ENCODE measurements at regions not wholly inside any gene's neighbourhood (a gene's known extent, or its start where the extent isn't known, plus 50 kb on each side); places are given as distances from the start of the nearest gene placed in this dataset.

DNA sequence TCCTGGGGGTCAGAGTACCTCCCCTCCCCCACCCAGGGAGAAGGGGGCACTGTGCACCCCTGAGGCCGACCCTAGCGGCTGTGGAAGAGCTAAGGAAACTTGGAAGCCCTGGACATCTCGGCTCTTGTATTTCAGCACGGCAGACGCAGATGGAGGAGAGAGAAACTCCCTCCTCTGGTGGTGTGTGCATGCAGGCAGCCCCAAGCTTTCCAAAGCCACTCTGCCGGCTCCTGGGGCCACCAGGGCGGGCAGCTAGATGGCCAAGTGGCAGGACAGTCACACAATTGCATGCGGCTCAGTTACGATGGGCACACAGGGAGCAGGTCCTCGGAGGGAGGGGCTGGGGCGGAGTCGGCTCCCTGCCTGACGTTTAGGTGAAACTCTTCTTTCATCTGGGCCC lies 195.5 kb downstream of the RBFOX3 start:
- TF ChIP-seq GATA2 (IDR thresholded peaks at IDR 0.05; ENCODE audit: low read depth, low read length): no peak
- TF ChIP-seq GATA3 (IDR thresholded peaks at IDR 0.05; ENCODE audit: low read depth, low read length): no peak

DNA sequence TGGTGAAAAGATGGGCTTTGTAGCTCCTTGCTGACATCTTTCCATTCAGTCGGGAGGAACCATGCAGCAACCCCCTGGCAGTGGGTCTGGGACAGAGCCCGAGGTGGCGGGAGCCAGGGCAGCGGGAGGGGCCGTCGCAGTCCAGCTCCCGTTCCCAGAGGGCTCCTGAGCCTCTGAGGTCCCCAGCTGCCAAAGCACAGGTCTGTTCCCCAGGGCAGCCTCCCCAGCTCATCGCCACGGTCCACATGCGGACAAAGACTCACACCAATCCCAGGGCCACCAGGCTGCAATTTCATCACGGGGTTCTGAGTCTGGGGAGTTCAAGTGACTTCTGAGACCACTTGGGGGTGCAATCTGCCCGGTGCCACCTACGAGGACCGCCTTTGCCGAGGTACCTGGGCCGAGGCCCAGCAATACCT lies 196.0 kb downstream of the RBFOX3 start:
- TF ChIP-seq GATA2 (IDR thresholded peaks at IDR 0.05; ENCODE audit: low read depth, low read length) (no peak), GATA3 (IDR thresholded peaks at IDR 0.05; ENCODE audit: low read depth, low read length) (no peak)

GRCh38 chr17:79414063-79414792 lies 196.6 kb downstream of the RBFOX3 start:
- no peak for TF ChIP-seq GATA2 (IDR thresholded peaks at IDR 0.05; ENCODE audit: low read depth, low read length)
- TF ChIP-seq GATA3 (IDR thresholded peaks at IDR 0.05; ENCODE audit: low read depth, low read length): no peak

- TF ChIP-seq GATA3 (IDR thresholded peaks at IDR 0.05; ENCODE audit: low read depth, low read length) (no peak), GATA2 (IDR thresholded peaks at IDR 0.05; ENCODE audit: low read depth, low read length) (no peak)
Observed at GRCh38 chr17:79413611-79414010, 197.2 kb downstream of the RBFOX3 start.

DNA sequence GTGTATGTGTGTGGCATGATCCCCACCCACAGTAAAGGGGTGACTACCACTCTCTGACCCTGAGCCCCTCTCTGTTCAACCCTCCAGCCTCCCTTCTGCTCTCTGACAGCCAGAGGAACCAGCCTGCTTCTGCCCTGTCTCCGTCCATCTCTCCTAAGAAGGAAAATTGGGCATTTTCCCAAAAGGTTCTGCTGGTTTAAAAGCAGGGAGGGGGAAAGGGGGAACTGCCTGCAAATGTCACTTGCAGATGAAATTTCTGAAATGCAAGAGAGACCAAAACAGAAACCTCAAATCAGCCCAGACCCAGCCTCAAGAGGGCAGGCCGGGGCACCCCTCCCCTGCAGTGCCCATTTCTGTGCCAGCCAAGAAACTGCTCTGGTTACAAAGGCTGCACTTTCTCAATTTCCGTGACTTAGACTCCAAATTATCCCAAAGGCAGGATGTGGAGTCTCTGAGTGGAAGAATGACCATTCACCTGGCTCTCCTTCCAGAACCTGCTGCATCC lies 197.9 kb downstream of the RBFOX3 start:
- TF ChIP-seq GATA2 (IDR thresholded peaks at IDR 0.05; ENCODE audit: low read depth, low read length) (no peak), GATA3 (IDR thresholded peaks at IDR 0.05; ENCODE audit: low read depth, low read length) (no peak)

- no peak for TF ChIP-seq GATA3 (IDR thresholded peaks at IDR 0.05; ENCODE audit: low read depth, low read length)
- no peak for TF ChIP-seq GATA2 (IDR thresholded peaks at IDR 0.05; ENCODE audit: low read depth, low read length)
Observed at GRCh38 chr17:79412110-79412509, 198.7 kb downstream of the RBFOX3 start.

GRCh38 chr17:79411419-79411818 lies 199.4 kb downstream of the RBFOX3 start:
- TF ChIP-seq GATA2 (IDR thresholded peaks at IDR 0.05; ENCODE audit: low read depth, low read length) (no peak), GATA3 (IDR thresholded peaks at IDR 0.05; ENCODE audit: low read depth, low read length) (no peak)

DNA sequence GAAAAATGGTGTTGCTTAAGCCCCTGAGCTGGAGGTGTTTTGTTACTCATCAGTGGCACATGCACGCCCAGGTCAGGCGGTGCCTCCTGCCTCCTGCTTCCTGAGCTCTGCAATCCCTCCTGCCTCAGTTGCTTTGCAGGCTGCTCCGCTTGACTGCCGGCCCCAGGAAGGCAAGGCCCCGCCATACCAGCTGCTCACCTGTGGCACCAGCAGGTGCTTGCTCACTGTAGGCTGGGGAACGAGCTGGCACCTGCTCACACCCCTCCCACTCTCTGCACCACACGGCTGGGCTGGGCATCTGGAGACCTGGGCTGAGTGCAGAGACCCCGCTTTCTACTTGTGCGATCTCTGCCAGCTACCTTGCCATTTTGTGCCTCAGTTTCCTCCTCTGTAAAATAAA lies 200.2 kb downstream of the RBFOX3 start:
- TF ChIP-seq GATA2 (IDR thresholded peaks at IDR 0.05; ENCODE audit: low read depth, low read length): no peak

GRCh38 chr17:79408251-79408650 lies 202.6 kb downstream of the RBFOX3 start:
- TF ChIP-seq GATA2 (IDR thresholded peaks at IDR 0.05; ENCODE audit: low read depth, low read length) (no peak), GATA3 (IDR thresholded peaks at IDR 0.05; ENCODE audit: low read depth, low read length) (no peak)

GRCh38 chr17:79407385-79407784 lies 203.5 kb downstream of the RBFOX3 start:
- TF ChIP-seq GATA3 (IDR thresholded peaks at IDR 0.05; ENCODE audit: low read depth, low read length) (no peak), GATA2 (IDR thresholded peaks at IDR 0.05; ENCODE audit: low read depth, low read length) (no peak)

GRCh38 chr17:79406316-79406715 lies 204.5 kb downstream of the RBFOX3 start:
- TF ChIP-seq GATA3 (IDR thresholded peaks at IDR 0.05; ENCODE audit: low read depth, low read length) (no peak), GATA2 (IDR thresholded peaks at IDR 0.05; ENCODE audit: low read depth, low read length) (no peak)

GRCh38 chr17:79405823-79406222 lies 205.0 kb downstream of the RBFOX3 start:
- TF ChIP-seq GATA3 (IDR thresholded peaks at IDR 0.05; ENCODE audit: low read depth, low read length) (no peak), GATA2 (IDR thresholded peaks at IDR 0.05; ENCODE audit: low read depth, low read length) (no peak)

DNA sequence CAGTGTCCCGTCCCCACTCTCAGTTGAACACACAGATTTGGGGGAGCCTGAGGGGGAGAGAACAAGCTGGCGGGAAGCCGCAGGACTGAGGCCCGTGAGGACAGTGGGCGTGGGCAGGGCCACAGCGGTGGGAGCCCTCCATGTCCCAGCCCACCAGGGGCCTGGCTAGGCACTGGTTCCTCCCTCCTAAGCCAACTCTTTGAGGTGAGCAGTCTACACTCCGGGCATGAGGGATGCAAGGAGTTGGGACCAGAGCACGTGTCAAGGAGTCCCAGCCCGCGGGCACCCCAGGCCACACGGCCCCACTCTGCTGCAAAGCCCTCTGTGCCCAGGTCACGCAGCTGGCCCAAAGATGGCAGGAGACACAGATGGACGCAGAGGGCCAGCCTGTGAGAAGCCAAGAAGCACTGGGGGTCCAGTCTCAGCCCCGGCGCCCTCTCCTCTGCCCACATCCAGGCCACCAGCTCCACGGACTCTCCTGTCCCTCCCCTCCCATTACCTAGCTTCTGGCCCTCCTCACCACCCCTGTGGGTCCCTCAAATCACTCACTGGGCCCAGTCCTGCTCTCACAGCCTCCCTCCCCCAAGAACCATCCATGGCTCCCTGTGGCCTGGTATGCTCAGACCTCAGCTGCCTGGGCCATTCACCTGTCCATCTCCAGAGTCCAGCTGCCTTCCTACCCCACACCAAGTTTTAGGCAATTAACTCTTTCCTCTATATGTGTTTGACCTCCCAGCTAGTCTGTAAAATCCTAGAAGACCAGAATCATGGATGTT lies 206.5 kb downstream of the RBFOX3 start:
- no peak for TF ChIP-seq GATA3 (IDR thresholded peaks at IDR 0.05; ENCODE audit: low read depth, low read length)
- TF ChIP-seq GATA2 (IDR thresholded peaks at IDR 0.05; ENCODE audit: low read depth, low read length): no peak

- TF ChIP-seq GATA2 (IDR thresholded peaks at IDR 0.05; ENCODE audit: low read depth, low read length): no peak
- TF ChIP-seq GATA3 (IDR thresholded peaks at IDR 0.05; ENCODE audit: low read depth, low read length): no peak
Observed at GRCh38 chr17:79401704-79402674, 208.9 kb downstream of the RBFOX3 start.

Measured in SH-SY5Y (cell line).